Chondrocyte (in vitro differentiated cells): ENCODE measurements at regions not wholly inside any gene's neighbourhood (a gene's known extent, or its start where the extent isn't known, plus 50 kb on each side); places are given as distances from the start of the nearest gene placed in this dataset.

ENCODE experiments used
- DNase-seq: peaks from one replicate; pipeline ENCODE4 v3.0.0; 2021; ENCODE audit warnings: mixed read lengths, low spot score
- H3K27ac Mint-ChIP-seq: one replicate; pipeline ENCODE4 v1.8.0; 2021; ENCODE audit warnings: mild to moderate bottlenecking, moderate library complexity, mixed read lengths; ENCODE audit not compliant: unreplicated experiment
- H3K27me3 Mint-ChIP-seq: 2 replicates; pipeline ENCODE4 v1.8.0; 2021; ENCODE audit warnings: low read depth, mixed read lengths
- H3K36me3 Mint-ChIP-seq: 2 replicates; pipeline ENCODE4 v1.8.0; 2021; ENCODE audit warnings: low read depth, mixed read lengths
- H3K4me1 Mint-ChIP-seq: 2 replicates; pipeline ENCODE4 v1.8.0; 2021; ENCODE audit warnings: low read depth, mild to moderate bottlenecking, mixed read lengths
- H3K4me3 Mint-ChIP-seq: one replicate; pipeline ENCODE4 v1.8.0; 2021; ENCODE audit warnings: mild to moderate bottlenecking, moderate library complexity, mixed read lengths; ENCODE audit not compliant: unreplicated experiment
- H3K9me3 Mint-ChIP-seq: 2 replicates; pipeline ENCODE4 v1.8.0; 2021; ENCODE audit warnings: low read depth, mixed read lengths
- CTCF ChIP-seq: fragments of 200-600 bp; sonication (generic); IDR thresholded peaks from 2 replicates; pipeline ENCODE4 v1.5.0; 2021; ENCODE audit warnings: antibody characterized with exemption, mild to moderate bottlenecking, moderate library complexity

DNA sequence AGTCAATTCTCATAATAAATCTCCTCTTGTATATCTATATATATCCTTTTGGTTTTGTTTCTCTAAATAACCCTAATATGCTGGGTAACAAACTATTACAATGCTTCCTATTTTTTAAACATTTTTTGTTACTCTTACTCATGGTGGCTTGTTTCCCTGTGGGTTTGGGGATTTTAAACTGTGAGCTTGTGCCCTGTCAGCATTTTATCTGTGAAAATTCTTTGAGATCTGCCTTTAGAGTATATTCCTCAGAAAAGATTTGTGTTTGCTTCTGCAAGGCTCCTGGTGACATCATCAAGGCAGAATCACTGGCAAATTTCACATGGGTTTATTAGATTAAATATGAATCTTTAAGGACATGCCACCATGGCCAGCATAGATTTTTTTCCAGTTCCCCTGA, 273.6 kb downstream of the LRFN2 start:
- H3K9me3 Mint-ChIP-seq, result peaks cover 1% of the 10 kb centered on the region
- no peak overlapping the region for H3K27ac Mint-ChIP-seq
- H3K36me3 Mint-ChIP-seq, result no peaks in the 10 kb centered on the region
- H3K4me3 Mint-ChIP-seq, result no peak overlapping the region
- H3K27me3 Mint-ChIP-seq, result peaks cover 27% of the 10 kb centered on the region
- no peak for DNase-seq
- TF ChIP-seq CTCF, result no peak
- H3K4me1 Mint-ChIP-seq, result peaks cover 1% of the 10 kb centered on the region

DNA sequence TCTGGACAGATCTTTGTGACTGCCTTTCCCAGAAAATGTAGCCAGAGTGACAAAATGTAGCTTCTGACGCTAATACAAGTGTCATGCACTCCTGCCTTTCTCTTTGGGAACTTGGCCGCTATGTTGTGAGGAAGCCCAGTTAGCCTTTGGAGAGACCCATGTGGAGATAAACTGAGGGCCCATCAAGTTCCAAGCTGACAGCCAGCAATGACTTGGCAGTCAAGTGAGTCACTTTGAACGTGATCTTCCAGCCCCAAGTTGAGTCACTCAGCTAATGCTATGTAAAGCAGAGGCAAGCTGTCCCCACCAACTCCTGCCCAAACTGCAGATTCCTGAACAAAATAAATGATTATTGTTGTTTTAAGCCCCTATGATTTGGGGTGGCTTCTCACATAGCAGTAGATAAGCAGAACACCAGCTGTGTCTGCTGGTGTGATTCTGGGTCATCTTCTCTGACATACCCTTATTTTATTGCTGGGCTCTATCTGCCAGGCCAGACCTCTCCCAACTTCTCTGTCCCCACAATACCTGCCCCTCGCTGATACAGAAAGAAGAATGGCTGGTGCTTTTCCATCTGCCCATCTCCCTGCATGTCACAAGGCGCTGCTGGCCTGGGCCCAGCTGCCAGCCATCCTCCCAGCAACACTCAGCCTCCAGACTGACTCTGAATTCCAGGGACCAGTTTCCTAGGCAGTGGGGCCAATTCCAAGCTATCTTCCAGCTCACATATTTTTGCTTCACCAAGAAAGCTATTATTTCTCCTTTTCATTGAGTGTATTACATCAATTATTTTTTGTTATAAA, 274.8 kb downstream of the LRFN2 start:
- H3K4me1 Mint-ChIP-seq, result peaks cover 3% of the 10 kb centered on the region
- no peak for TF ChIP-seq CTCF
- DNase-seq, result no peak
- no peaks in the 10 kb centered on the region for H3K36me3 Mint-ChIP-seq
- no peaks in the 10 kb centered on the region for H3K9me3 Mint-ChIP-seq
- peaks cover 29% of the 10 kb centered on the region for H3K27me3 Mint-ChIP-seq
- no peak overlapping the region for H3K4me3 Mint-ChIP-seq
- H3K27ac Mint-ChIP-seq, result no peak overlapping the region

DNA sequence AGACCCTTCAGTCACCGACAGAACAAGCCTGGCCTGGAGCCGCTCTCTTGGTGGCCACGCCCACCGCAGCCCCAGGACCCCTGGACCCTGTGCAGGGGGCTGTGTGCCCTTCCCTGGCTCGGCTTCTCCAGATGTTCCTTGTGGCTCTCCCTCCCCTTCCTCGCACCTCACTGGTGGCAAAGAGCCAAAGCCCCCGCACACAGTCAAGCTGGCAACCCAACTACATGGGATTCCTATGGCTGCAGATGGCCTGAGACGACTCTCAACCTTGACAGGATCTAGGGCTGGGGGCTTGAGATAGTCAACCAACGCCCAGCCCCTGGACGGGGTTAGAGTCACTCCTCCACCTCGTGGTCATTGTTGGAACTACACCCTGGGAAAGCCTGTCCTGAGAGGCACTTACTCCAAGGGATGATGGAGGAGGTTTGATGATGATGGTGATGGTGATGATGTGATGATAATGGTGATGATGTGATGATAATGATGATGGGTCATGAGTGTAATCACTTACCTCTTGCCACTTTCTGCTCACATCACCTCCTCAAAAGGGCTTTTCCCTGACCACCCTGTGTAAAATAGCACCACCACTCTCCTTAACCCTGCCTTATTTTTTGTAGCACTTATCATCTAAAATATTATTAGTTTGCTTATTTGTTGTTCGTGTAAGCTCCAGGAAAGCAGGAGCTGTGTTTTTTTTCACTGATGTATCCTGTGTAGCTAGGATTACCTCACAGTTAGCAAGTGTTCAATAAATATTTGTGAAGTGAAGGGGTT, 278.4 kb downstream of the LRFN2 start:
- peak; percentile 91 for TF ChIP-seq CTCF
- peaks cover 21% of the 10 kb centered on the region for H3K27me3 Mint-ChIP-seq
- H3K9me3 Mint-ChIP-seq, result peaks cover 17% of the 10 kb centered on the region
- H3K4me3 Mint-ChIP-seq, result no peak overlapping the region
- no peak overlapping the region for H3K27ac Mint-ChIP-seq
- peaks cover 6% of the 10 kb centered on the region for H3K36me3 Mint-ChIP-seq
- peaks cover 3% of the 10 kb centered on the region for H3K4me1 Mint-ChIP-seq
- no peak for DNase-seq

GRCh38 chr6:40307712-40308111, 279.5 kb downstream of the LRFN2 start:
- DNase-seq, result no peak
- TF ChIP-seq CTCF, result no peak
- Mint-ChIP-seq H3K27ac (no peak overlapping the region), H3K4me3 (no peak overlapping the region), H3K36me3 (peaks cover 6% of the 10 kb centered on the region), H3K4me1 (peaks cover 3% of the 10 kb centered on the region), H3K9me3 (peaks cover 17% of the 10 kb centered on the region), H3K27me3 (peaks cover 21% of the 10 kb centered on the region)

DNA sequence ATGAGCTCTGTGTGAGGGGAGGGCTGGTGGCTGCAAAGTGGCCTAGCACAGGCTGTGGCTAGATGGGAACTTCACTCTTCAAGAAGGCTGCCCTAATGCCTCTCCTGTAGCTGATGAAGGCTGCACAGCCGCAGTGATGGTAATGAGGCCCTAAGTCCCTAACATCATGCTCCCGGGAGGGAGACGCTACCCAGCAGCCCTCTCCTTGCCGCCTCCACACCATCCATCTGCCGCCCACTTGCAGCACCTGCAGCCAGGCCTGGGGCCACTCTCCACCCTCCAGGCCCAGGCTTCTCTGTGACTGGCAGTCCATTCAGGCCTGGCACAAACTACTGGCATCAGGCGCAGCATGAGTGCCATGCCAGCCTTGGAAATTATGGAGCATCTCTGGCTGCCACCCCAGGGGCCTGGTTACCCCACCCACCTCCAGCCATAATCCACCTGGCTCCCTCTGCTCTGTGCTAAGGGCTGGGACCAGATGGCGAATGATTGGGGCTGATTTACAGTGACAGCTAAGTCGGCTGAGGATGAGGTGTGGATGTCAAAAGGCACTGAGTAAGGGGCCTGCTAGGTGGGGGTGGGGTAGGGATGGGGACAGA, 284.2 kb downstream of the LRFN2 start:
- no peak for TF ChIP-seq CTCF
- no peaks in the 10 kb centered on the region for H3K4me1 Mint-ChIP-seq
- no peak for DNase-seq
- peaks cover 25% of the 10 kb centered on the region for H3K27me3 Mint-ChIP-seq
- H3K36me3 Mint-ChIP-seq, result peaks cover 7% of the 10 kb centered on the region
- peaks cover 17% of the 10 kb centered on the region for H3K9me3 Mint-ChIP-seq
- no peak overlapping the region for H3K27ac Mint-ChIP-seq
- H3K4me3 Mint-ChIP-seq, result no peak overlapping the region
